ENCODE measurements at regions not wholly inside any gene's neighbourhood (a gene's known extent, or its start where the extent isn't known, plus 50 kb on each side); places are given as distances from the start of the nearest gene placed in this dataset.

- DNase-seq: no peak
Measured at GRCh38 chr4:24637173-24637572, 52.8 kb upstream of the DHX15 start.

GRCh38 chr4:24638396-24638875 is 54.1 kb upstream of the DHX15 start:
- DNase-seq: no peak

DNA sequence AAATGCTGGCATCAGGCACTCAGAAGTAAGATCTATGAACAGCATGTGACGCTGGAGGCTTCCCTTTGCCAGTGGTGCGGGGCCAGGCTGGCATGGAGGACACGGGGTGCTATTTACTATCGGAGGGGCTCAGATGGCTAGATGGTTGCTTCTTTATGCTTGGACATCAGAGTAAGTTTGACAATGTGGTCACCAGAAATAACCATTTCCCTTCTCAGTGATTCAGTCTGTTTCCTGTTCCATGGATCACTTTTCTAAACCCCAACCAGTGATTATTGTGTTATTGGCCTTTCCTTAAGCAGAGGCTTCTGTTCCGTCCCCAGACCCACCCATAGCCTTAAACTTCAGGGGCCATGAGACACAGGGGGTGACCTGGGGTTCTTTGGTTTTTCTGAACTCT is 55.4 kb upstream of the DHX15 start:
- no peak for DNase-seq

DNA sequence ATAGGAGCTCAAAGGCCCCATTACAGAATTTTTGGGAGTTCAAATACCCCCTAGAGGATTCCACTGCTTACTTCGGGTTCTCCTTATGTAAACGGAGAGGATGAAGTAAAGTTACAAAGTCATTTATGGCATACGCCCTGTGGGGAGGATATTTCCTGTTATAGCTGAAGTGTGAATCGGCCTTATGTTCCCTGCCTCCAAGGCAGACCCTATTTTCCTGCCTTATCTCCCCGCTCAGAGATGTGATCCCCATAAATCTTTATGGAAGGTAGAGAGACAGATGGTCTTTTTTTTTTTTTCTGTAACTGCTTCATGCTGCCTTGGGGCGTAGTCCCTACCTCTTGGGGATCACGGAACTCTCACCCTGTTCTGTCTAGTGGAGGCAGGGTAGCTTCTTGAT is 56.0 kb upstream of the DHX15 start:
- DNase-seq: no peak

DNA sequence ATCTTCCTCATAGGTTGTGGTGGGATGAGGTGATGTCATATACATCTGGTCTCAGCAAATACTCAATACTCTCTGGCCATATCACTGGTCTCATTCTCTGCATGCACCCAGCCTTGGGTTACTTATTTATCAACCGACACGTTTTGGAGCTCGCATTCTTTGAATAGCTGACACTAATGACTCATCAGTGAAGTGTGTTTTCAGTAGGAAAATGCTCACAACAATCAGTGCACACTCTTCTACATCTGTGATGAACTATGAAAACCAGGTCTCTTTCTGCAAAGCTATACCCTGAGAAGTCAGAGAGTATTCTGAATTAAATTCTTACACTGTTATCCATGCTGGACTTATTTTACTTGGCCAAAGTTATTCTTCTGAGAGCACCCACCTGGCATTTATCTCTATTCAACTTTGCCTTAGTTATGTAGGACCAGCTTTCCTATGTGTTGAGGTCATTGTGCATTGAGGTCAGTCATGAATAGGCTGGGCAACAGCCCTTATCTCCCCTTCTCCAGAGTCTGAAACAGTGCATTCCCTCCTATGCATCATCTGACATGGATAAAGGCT is 58.7 kb upstream of the DHX15 start:
- no peak for DNase-seq

- DNase-seq: no peak
Measured at GRCh38 chr4:24643774-24644520, 59.6 kb upstream of the DHX15 start.

DNA sequence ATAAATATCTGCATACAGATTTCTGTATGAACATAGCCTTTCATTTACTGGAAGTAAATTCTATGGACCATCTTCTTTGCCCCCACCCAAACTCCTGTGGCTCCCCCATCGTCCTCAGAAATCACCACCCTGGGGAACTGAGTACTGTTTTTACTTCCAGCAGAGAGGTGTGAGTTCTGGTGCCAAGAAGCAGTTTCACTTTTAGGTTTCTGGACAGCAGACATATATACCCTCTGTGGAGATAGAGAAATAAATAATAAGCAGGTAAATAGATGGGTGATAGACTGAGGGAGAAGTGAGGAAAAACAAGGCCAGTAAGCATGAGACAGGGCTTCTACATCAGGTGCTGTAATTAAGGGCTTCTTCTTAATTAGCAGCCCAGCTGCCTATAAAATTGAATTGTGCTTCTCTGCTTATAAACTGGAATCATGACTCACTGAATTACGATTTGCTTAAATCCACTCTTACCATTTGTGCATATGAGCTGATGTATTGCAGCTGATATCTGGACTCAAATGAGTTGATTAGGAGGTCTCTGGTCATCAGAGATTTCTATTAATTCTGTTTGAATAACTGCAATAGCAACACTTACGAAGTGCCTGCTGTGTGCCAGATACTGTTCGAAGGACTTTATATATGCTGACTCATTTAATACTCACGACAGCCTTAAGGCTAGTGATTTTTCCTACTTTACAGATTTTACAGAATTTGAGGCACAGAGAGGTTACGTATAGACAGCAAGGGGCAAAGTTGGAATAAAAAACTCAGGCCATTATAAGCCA is 60.8 kb upstream of the DHX15 start:
- no peak for DNase-seq

DNA sequence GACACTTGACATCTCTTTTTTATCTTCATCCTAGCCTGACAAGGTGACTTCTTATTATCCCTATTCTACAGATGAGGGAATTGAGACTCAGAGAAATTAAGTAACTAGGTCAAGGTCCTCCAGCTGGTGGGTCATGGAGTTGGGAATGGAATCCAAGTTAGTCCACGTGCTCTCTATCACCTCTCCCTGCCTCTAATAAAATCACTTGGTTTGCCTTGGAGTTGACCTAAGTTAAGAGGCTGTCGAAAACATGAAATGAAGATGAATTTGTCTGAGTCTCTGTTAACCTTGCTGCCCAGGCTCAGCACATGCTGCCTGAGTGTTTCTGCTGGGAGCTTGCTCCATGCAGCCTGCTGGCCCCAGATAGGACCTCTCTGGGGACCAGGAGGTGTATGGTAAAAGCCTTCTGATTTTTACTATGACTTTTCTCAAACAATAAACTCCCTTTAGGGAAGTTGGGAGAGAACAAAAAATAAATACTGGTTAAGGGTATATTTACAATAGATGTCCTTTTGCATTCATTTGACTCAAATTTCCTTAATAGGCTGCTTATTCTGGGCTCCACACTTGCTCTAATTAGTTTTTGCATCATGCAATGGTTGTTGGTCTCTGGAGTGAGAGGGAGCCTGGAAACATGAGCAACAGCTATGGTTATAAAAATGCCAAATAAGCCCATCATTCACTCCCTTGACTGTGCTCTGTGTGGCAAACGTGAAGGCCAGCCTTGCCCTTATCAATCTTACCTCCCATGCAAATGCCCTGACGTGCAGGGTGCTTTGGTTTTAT is 61.6 kb upstream of the DHX15 start:
- no peak for DNase-seq

GRCh38 chr4:24646798-24647460 is 62.6 kb upstream of the DHX15 start:
- no peak for DNase-seq

- no peak for DNase-seq
Measured at GRCh38 chr4:24650849-24651640, 66.7 kb upstream of the DHX15 start.

GRCh38 chr4:24655326-24655725 is 71.0 kb upstream of the DHX15 start:
- DNase-seq: no peak

GRCh38 chr4:24655971-24656370 is 71.6 kb upstream of the DHX15 start:
- no peak for DNase-seq

DNA sequence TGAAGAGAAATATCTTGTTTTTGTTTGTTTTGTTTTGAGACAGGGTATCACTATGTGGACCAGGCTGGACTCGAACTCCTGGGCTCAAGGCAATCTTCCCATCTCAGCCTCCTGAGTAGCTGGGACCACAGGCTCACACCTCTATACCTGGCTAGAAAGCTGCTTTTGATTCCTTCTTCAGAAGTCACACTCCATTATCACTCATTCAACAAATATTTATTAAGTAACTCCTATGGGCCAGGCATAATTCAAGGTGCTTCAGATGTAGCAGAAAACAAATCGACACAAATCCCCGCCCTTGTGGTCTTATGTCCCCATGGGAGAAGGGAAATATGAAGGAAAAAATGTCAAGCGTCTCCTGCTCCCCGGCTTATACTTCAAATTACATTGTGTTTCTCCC is 72.6 kb upstream of the DHX15 start:
- no peak for DNase-seq

DNA sequence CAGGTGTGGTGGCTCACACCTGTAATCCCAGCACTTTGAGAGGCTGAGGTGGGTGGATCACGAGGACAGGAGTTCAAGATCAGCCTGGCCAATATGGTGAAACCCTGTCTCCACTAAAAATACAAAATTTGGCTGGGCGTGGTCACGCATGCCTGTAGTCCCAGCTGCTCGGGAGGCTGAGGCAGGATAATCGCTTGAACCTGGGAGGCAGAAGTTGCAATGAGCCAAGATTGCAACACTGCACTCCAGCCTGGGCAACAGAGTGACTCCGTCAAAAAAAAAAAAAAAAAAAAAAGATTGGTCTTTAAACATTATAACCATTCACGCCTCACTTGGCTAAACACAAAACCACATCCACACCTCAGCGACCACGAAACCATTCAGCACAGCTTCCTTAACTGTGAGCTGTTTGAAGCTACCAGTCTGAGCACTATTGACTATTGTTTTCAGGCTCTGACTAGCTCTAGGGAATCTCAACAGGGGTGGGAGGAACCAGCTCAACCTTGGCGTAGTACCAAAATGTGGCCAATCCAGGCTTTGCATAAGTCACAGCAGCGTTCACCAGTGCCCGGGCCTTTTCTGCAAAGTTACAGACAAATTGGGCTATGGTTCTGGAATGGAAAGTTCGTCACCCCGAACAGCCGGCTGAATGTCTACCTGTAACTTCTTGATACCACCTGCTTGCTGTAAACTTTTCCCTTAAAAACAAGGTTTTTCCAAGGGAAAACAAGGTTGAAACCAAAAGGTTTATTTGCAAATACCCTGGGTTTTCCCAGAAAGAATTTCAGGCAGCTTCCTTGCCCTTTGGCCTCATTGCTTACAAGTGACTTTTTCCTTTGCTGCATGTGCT is 73.6 kb upstream of the DHX15 start:
- DNase-seq: no peak

GRCh38 chr4:24659241-24659961 is 75.0 kb upstream of the DHX15 start:
- DNase-seq: no peak

DNA sequence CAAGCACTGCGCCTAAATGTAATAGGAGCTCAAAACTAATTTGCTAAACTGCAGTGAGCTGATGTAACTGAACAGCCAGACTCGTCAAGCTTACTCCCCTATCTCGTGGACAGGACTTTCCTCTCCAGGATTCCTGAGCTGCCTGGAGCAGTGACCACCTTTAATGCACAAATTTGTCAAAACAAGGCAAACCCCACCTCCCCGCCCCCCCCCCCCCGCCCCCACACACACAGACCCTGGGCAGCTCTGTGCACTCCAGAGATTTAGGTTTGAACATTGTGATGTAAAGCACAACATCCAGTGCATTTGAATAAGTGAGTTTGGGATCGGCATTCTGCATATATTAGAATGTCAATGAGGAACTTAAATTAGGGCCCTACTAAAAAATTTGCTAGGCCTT is 77.7 kb upstream of the DHX15 start:
- DNase-seq: no peak

GRCh38 chr4:24662542-24662941 is 78.2 kb upstream of the DHX15 start:
- no peak for DNase-seq

DNA sequence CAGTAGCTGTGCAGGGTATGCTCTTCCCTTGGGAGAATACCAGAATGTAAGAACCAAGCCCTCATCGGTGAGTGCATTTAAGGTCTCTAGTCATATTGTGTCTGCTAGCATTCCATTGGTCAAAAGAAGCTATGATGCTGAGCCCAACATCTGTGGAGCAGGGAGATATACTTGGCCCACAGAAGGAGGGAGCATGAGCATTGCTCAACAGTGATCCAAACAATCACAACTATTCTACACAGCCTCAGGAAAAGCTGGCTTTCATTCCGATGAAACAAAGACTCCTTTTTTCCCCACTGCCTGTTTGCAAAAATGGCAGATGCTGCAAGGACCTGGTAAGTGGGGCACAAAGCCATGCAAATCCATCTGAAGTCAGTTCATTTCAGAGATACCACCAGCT is 80.6 kb upstream of the DHX15 start:
- DNase-seq: no peak

- no peak for DNase-seq
Measured at GRCh38 chr4:24666316-24666715, 82.0 kb upstream of the DHX15 start.

- DNase-seq: no peak
Measured at GRCh38 chr4:24666816-24667477, 82.6 kb upstream of the DHX15 start.

Measured in NCI-H2227 treated with DMSO at 0.1 percent for 48 hours (cell line).